ENCODE measurements at regions not wholly inside any gene's neighbourhood (a gene's known extent, or its start where the extent isn't known, plus 50 kb on each side); places are given as distances from the start of the nearest gene placed in this dataset.

- TF ChIP-seq POLR2AphosphoS5 (IDR thresholded peaks at IDR 0.05) (no peak), CTCF (IDR thresholded peaks at IDR 0.05) (no peak), POLR2A (IDR thresholded peaks at IDR 0.05) (no peak), EP300 (IDR thresholded peaks at IDR 0.05) (no peak)
These were observed 712.7 kb downstream of the UQCRFS1 start for GRCh38 chr19:28500296-28500695.

Data from sigmoid colon (tissue), 4 donors.